ENCODE measurements at regions not wholly inside any gene's neighbourhood (a gene's known extent, or its start where the extent isn't known, plus 50 kb on each side); places are given as distances from the start of the nearest gene placed in this dataset.

- Histone ChIP-seq H3K4me1 (no peaks in the 10 kb centered on the region), H3K27me3 (no peaks in the 10 kb centered on the region), H3K36me3 (replicated peaks in 1 of 2; ENCODE audit: insufficient read depth in 1 of 2, low read depth in 2 of 2) (no peaks in the 10 kb centered on the region), H3K9me3 (no peaks in the 10 kb centered on the region), H3K27ac (no peak overlapping the region), H3K4me3 (no peak overlapping the region)
- intact Hi-C loops (cut with DNase I) = no loop called here
- ATAC-seq = no peak
- DNase-seq = no peak
- 67 to 77% methylated on average over 2 of the region's 2 CpGs for WGBS, 2 donors
- TF ChIP-seq, protein P1, sequence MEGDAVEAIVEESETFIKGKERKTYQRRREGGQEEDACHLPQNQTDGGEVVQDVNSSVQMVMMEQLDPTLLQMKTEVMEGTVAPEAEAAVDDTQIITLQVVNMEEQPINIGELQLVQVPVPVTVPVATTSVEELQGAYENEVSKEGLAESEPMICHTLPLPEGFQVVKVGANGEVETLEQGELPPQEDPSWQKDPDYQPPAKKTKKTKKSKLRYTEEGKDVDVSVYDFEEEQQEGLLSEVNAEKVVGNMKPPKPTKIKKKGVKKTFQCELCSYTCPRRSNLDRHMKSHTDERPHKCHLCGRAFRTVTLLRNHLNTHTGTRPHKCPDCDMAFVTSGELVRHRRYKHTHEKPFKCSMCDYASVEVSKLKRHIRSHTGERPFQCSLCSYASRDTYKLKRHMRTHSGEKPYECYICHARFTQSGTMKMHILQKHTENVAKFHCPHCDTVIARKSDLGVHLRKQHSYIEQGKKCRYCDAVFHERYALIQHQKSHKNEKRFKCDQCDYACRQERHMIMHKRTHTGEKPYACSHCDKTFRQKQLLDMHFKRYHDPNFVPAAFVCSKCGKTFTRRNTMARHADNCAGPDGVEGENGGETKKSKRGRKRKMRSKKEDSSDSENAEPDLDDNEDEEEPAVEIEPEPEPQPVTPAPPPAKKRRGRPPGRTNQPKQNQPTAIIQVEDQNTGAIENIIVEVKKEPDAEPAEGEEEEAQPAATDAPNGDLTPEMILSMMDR (IDR thresholded peaks at IDR 0.05) = no peak
- TF ChIP-seq POLR2A (IDR thresholded peaks at IDR 0.05) = no peak
These were observed 128.4 kb downstream of the RGS21 start for GRCh38 chr1:192445241-192445640.

GRCh38 chr1:192445839-192446489 is 129.2 kb downstream of the RGS21 start:
- no peaks in the 10 kb centered on the region for H3K27me3 ChIP-seq
- TF ChIP-seq, protein P1 (IDR thresholded peaks at IDR 0.05) = peak; percentile 73 to 98 (median 80)
- TF ChIP-seq POLR2A (IDR thresholded peaks at IDR 0.05) = no peak
- no peak overlapping the region for H3K4me3 ChIP-seq
- peak; percentile 44 to 68 (median 62) for DNase-seq
- 11 to 12% methylated on average over 7 of the region's 7 CpGs for WGBS, 2 donors
- ATAC-seq = peak; percentile 45
- no peaks in the 10 kb centered on the region for H3K36me3 ChIP-seq (replicated peaks in 1 of 2; ENCODE audit: insufficient read depth in 1 of 2, low read depth in 2 of 2)
- intact Hi-C loops (cut with DNase I) = no loop called here
- H3K9me3 ChIP-seq = no peaks in the 10 kb centered on the region
- no peaks in the 10 kb centered on the region for H3K4me1 ChIP-seq
- H3K27ac ChIP-seq = no peak overlapping the region

GRCh38 chr1:192448026-192448578 is 127.5 kb upstream of the RGS1 start:
- H3K27me3 ChIP-seq = no peaks in the 10 kb centered on the region
- no peaks in the 10 kb centered on the region for H3K4me1 ChIP-seq
- no peaks in the 10 kb centered on the region for H3K9me3 ChIP-seq
- DNase-seq = no peak
- no peak for ATAC-seq
- intact Hi-C loops (cut with DNase I) = no loop called here
- TF ChIP-seq POLR2A (IDR thresholded peaks at IDR 0.05) = no peak
- TF ChIP-seq, protein P1 (IDR thresholded peaks at IDR 0.05) = no peak
- H3K27ac ChIP-seq = no peak overlapping the region
- no peaks in the 10 kb centered on the region for H3K36me3 ChIP-seq (replicated peaks in 1 of 2; ENCODE audit: insufficient read depth in 1 of 2, low read depth in 2 of 2)
- no peak overlapping the region for H3K4me3 ChIP-seq

DNA sequence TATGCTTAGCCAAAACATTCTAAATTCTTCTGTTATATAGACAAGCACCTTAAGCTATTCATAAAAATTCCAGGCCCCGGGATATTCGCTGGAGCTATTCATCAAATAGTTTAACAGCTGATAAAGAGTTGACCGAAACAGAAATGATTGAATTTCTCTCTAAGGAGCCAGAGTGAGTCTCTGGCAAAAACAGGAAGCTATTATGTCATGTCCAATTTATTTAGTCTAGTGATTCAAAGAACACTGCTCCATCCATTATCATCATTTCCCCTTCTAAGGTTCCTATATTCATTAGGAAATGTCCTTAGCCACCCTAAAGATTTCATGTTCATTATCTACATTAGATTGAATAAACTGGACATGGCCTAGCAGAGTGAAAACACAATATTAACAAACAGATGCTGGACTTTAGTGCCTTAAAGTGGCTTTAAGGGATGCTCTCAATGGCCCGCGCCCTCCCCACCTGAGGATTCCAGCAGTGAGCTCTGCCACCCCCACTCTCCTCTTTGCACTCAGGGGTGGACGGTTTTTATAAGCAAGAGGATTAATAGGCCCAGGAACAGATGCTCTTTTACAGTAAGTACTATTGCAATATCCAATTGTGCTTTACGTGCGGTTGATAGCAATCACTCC is 122.1 kb upstream of the RGS1 start:
- no peak overlapping the region for H3K4me3 ChIP-seq
- no peak for DNase-seq
- H3K27me3 ChIP-seq = no peaks in the 10 kb centered on the region
- no peaks in the 10 kb centered on the region for H3K9me3 ChIP-seq
- no peaks in the 10 kb centered on the region for H3K36me3 ChIP-seq (replicated peaks in 1 of 2; ENCODE audit: insufficient read depth in 1 of 2, low read depth in 2 of 2)
- H3K4me1 ChIP-seq = no peaks in the 10 kb centered on the region
- 81% methylated on average over 8 of the region's 8 CpGs for WGBS, 2 donors
- no peak for TF ChIP-seq POLR2A (IDR thresholded peaks at IDR 0.05)
- TF ChIP-seq, protein P1 (IDR thresholded peaks at IDR 0.05) = no peak
- ATAC-seq = no peak
- intact Hi-C loops (cut with DNase I) = no loop called here
- no peak overlapping the region for H3K27ac ChIP-seq

- TF ChIP-seq, protein P1 (IDR thresholded peaks at IDR 0.05) = no peak
- no peak for TF ChIP-seq POLR2A (IDR thresholded peaks at IDR 0.05)
- Histone ChIP-seq H3K27ac (no peak overlapping the region), H3K27me3 (no peaks in the 10 kb centered on the region), H3K36me3 (replicated peaks in 1 of 2; ENCODE audit: insufficient read depth in 1 of 2, low read depth in 2 of 2) (no peaks in the 10 kb centered on the region), H3K9me3 (no peaks in the 10 kb centered on the region), H3K4me1 (no peaks in the 10 kb centered on the region), H3K4me3 (no peak overlapping the region)
- DNase-seq = no peak
- ATAC-seq = no peak
- intact Hi-C loops (cut with DNase I) = no loop called here
These were observed 116.1 kb upstream of the RGS1 start for GRCh38 chr1:192459467-192459866.
